Breast epithelium (tissue), 3 donors: ENCODE measurements at regions not wholly inside any gene's neighbourhood (a gene's known extent, or its start where the extent isn't known, plus 50 kb on each side); places are given as distances from the start of the nearest gene placed in this dataset.

Experiments
- CTCF ChIP-seq, 3 donors: fragments of 450-650 bp; IDR thresholded peaks; one replicate each; pipeline ENCODE4 v1.5.1; 2016 to 2017; ENCODE audit warnings: antibody characterized with exemption in 3 of 3, mild to moderate bottlenecking in 3 of 3, moderate library complexity in 3 of 3
- POLR2A ChIP-seq: fragments of 450-650 bp; IDR thresholded peaks from one replicate; pipeline ENCODE4 v1.6.1; 2016; ENCODE audit warnings: antibody characterized with exemption, mild to moderate bottlenecking, moderate library complexity

- TF ChIP-seq CTCF (IDR thresholded peaks at IDR 0.05): no peak
- TF ChIP-seq POLR2A: no peak
Measured at GRCh38 chr13:23988546-23989122, 91.3 kb upstream of the C1QTNF9B start.
